GM21423 (cell line): ENCODE measurements at regions not wholly inside any gene's neighbourhood (a gene's known extent, or its start where the extent isn't known, plus 50 kb on each side); places are given as distances from the start of the nearest gene placed in this dataset.
"Not testable (repeated sequence)": the region's sequence is repeated elsewhere in the genome, so short reads cannot be mapped to it uniquely, and the experiment has no call there.

Source experiments
- ATAC-seq: cut with Tn5 transposase; IDR thresholded peaks from one replicate; pipeline ENCODE4 v1.9.1; 2021; ENCODE audit warnings: mild to moderate bottlenecking, moderate library complexity; ENCODE audit not compliant: unreplicated experiment

DNA sequence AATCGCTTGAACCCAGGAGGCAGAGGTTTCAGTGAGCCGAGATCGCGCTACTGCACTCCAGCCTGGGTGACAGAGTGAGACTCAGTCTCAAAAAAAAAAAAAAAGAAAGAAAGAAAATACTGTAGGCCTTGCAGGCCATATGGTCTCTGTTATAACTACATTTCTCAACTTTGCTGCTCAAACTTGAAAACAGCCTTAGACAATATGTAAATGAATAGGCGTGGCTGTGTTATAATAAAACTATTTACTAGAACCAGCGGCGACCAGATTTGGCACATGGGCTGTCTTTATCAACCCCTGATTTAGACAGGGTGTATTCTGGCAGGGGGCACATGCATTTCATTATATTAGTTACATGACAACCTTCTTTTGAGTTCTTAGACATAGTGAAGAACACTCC is 130.0 kb downstream of the C9orf152 start:
- no peak for ATAC-seq

DNA sequence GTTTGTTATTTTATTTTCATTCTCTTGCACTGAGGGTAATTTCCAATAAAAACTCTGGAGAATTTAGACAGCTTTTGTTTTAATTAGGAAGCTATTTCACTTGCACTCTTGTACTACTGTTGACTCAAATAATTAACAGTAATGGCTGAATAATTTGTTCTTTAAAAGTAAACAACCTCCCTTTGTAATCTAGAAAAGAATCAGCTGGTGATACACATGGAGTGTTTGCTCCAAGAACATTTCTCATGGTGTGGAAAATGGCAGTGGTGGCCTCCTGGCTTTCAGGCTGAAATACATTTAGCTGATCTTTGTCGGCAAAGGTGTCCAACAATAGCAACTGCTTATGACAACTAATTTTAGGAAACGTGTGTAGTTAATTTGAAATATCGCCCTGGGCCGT is 129.4 kb downstream of the C9orf152 start:
- ATAC-seq: no peak

DNA sequence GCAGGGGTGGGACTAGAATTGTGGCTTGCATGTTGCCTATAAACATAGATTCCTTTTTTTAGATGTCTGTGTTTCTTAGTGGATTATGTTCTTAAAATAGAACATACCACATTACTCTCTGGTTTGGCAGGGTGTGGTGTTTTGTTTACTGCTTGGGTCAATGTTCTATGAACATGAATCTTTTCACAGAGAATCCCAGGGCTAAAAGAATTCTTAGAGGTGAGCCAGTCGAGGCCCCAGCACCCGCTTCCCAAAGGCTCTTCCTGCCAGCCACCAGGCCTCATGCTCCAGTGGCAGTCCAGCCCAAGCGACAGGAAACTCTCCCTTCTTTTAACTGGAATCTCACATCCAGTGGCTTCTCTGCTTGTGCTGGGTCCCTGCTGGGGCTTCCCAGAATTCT is 126.6 kb downstream of the C9orf152 start:
- ATAC-seq: no peak

DNA sequence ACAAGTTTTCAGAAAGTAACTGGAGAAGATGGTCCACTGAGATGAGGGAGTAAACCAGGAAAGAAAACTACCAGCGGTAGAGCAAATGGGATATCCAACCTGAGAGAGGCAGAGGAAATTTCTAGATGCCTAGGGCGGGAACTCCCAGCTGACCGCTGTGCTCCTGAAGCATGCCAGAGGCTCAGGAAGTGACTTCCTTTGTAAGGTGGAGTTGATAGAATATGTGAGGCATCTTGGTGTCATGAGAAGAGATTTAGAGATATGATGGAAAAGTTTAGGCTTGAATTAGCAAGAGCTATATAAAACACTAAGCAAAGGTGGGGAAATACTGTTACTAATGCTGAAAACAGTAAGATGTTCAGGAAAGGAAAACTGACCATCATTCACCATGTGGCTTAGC is 124.1 kb downstream of the C9orf152 start:
- ATAC-seq: no peak

DNA sequence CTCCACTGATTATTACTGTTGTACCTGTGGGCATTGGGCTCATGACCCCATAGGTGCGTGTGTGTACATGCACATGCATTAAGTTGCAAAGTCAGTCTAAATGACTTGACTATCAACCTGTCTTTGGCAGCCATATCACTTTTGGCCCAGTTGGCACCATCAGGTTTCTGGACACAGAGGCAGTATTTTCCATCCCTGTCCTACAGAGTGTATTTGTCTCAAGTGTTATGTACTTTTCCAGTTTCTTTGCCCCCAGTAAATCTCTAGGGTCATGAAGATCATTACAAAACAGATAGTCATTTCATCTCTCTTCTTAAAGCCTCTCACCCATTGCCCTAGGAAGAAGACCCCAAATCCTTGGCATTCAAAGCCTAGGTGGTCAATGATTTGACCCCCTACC is 121.4 kb downstream of the C9orf152 start:
- no peak for ATAC-seq

GRCh38 chr9:110087605-110088004 is 120.4 kb downstream of the C9orf152 start:
- no peak for ATAC-seq

GRCh38 chr9:110088099-110088498 is 119.9 kb downstream of the C9orf152 start:
- no peak for ATAC-seq

DNA sequence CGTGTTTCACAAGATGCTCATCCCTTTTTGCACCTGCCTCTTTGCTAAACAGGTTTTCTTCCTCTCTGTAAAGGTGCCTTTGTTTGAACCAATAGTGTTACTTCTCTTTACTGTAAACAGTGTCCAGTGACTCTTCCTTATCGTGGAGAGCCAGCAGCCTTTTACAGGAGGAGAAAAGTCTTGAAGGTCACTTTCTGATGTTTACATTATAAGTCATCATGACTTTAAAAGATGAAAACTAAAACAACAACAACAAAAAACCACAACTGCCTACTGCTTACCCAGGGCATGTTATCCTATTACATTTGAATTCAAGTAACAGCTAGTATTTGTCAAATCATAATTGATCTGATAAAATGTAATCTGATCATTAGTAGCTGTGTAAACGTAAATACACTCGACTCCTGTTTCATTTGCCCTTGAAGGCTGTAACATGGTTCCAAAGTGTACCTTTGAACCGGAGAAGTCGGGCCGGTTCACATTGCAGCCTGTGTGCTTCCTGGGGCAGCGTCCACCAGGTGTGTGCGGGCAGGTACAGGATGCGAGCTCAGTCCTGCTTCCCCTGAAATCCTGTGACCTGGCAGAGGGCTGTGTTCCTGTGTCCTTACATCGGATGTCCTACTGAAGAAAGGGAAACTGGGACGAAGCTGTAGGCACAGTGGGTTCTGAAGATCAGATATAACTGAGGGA is 118.1 kb downstream of the C9orf152 start:
- no peak for ATAC-seq

- ATAC-seq: no peak
Measured at GRCh38 chr9:110092792-110093191, 115.2 kb downstream of the C9orf152 start.

GRCh38 chr9:110093417-110093816 is 114.5 kb downstream of the C9orf152 start:
- ATAC-seq: no peak

- no peak for ATAC-seq
Measured at GRCh38 chr9:110093871-110094270, 114.1 kb downstream of the C9orf152 start.

GRCh38 chr9:110095161-110095595 is 112.8 kb downstream of the C9orf152 start:
- no peak for ATAC-seq

- no peak for ATAC-seq
Measured at GRCh38 chr9:110095776-110096175, 112.2 kb downstream of the C9orf152 start.

- not testable (repeated sequence) for ATAC-seq
Measured at GRCh38 chr9:110096674-110097073, 111.3 kb downstream of the C9orf152 start.

DNA sequence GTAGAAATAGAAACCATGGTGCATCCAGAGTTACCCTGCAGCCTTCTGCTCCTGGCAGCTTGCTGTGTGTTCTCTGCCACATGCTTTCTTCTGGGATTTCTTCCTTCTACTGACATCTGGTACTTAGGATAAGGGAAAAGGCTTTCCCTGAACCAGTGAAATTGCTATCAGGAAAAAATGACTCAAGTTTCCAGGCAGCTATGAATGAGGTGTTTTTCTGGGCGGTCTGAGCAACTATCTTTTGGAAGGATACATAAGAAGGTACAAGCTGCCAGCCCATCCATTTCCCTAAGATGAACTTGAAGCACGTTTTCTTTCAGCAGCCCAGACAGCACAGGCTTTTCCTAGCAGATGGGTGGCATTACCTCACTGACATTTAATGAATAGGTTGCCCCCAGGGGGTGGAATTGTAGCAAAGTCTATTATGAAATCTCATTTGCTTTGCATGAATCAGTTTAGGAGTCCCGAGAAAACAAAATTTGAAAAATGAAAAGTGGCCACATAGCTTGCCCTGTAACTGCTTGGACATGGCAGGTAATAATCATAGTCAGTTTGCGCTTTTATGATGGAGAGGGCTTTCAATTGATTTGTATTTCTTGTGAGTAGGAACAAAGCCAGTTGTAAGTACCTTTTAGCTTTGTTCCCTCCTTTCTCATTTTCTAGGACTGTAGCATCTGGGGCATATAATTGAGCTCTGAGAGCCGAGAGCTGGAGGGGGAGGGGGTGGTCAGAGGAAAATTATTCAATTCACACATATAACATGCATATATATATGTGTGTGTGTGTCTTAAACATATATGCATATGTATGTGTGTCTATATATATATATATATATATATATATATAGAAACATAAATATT is 108.5 kb downstream of the C9orf152 start:
- no peak for ATAC-seq

GRCh38 chr9:110101531-110102161 is 106.3 kb downstream of the C9orf152 start:
- ATAC-seq: peak; percentile 80

DNA sequence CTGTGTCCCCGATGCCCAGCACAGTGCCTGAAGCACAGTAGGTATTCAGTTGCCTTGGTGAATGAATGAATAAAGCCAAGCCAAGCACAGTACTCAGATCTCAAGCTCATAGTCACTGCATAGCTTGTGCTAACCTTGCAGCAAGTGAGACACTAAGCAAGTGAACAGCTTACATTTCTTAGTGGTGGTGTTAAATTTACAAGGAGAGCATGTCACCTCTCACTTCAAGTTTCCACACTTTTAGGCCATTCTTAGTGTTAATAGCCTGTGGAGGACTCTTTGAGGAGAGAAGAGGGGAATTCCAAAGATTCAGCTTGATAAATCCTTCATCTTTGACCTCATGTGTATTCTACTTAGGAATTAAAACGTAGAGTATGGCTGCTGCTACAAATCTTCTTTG is 104.7 kb downstream of the C9orf152 start:
- no peak for ATAC-seq

DNA sequence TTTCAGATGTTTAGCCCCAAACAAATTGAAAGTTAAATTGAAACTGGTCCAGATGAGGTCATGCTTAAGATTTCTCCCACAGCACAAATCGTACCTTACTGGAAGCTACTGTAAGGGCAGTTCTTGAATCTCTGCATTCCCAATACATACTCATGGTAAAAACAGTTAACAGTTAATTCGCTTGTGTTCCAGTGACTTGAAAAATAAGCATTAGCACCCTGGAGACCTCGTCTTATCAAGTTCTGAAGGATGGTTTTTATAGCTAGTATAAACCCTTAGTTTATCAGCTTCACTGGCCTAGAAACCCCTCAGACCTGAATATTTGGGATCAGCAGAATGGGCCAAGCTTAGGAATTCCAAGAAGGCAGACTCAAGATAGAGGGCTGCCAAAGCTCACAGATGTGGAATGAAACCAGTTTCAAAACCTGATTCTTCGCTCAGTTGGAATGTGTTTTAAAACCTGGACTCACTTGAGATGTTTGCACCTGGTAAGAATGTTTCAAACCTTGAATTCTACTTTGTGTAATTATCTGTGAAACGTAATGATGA is 103.6 kb downstream of the C9orf152 start:
- no peak for ATAC-seq

DNA sequence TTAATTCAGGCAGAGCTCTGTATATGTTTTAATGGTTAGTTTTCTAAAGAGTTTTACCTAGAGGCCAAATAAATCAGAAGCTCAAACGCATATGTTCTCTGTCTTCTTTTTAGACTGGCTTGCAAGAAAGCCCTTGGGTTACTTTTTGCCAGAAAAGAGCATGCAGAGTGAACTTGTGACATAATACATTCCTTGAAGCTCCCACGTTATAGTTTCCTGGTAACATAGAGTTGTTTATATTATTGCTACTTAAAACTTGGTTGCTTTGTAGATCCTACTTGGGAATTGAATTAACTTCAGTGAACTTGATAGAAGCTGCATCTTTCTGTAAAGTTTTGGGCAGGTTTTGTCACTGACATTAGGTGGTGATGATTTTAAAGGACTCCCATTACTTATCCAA is 102.9 kb downstream of the C9orf152 start:
- ATAC-seq: no peak

- no peak for ATAC-seq
Measured at GRCh38 chr9:110106661-110107060, 101.3 kb downstream of the C9orf152 start.

DNA sequence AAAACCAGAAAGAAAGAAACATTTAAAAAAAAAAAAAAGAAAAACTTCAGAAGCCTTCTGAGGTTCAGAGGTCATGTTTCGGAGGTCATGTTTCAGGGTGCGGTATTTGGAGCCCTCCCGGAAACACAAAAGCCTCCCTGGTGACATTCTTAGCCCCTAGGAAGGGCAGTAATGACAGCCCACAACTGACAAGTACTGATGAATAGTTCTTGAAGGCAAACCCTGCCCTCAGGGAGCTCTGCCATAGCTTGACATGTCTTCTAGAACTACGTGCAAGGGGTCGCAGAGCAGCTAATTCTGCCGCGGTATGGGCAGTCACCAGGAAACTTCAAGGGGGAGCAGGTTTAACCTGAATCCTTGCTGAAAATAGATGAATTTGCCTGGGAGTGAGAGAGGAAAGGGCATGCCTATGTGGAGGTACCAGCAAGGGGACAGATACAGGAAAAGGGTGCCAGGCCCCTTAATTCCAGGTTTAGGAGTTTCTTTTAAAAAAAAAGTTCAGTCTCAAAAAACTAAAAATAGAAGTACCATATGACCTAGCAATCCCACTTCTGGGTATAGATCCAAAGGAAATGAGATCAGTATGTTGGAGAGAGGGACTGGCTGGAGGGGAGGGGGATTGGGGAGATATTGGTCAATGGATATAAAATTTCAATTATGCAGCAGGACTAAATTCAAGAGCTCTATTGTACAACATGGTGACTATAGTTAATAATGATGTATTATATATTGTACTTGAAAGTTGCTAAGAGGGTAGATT is 98.4 kb downstream of the C9orf152 start:
- peak; percentile 18 for ATAC-seq
